Upper lobe of right lung (tissue), 1 donor: ENCODE measurements at regions not wholly inside any gene's neighbourhood (a gene's known extent, or its start where the extent isn't known, plus 50 kb on each side); places are given as distances from the start of the nearest gene placed in this dataset.

Experiments used
- ATAC-seq: fragments of 200-7000 bp; cut with Tn5 transposase; one replicate; pipeline ENCODE4 v1.9.1; 2020; ENCODE audit warnings: mild to moderate bottlenecking, moderate library complexity
- DNase-seq: peaks from one replicate; pipeline ENCODE4 v3.0.0-alpha.2; 2020
- H3K27ac ChIP-seq: fragments of 200-600 bp; one replicate; pipeline ENCODE4 v1.8.0; 2022
- H3K27me3 ChIP-seq: fragments of 200-600 bp; one replicate; pipeline ENCODE4 v1.8.0; 2022; ENCODE audit warnings: mild to moderate bottlenecking
- H3K36me3 ChIP-seq: fragments of 200-600 bp; one replicate; pipeline ENCODE4 v1.8.0; 2022
- H3K4me1 ChIP-seq: fragments of 200-600 bp; one replicate; pipeline ENCODE4 v1.8.0; 2022
- H3K4me3 ChIP-seq: fragments of 200-600 bp; one replicate; pipeline ENCODE4 v1.8.0; 2022; ENCODE audit warnings: mild to moderate bottlenecking
- H3K9me3 ChIP-seq: fragments of 200-600 bp; one replicate; pipeline ENCODE4 v1.8.0; 2022
- intact Hi-C: fragments of 100-400 bp; cut with DNase I; formaldehyde crosslinking; loops from one replicate; pipeline ENCODE4 v1.11.0; 2022
- TF ChIP-seq, protein P1 (sequence below): fragments of 200-600 bp; IDR thresholded peaks from one replicate; pipeline ENCODE4 v1.8.0; 2022; ENCODE audit warnings: antibody characterized with exemption
- donor health status: DM: no; HTN: yes; CAD: no; lungs with severe emphysema.

DNA sequence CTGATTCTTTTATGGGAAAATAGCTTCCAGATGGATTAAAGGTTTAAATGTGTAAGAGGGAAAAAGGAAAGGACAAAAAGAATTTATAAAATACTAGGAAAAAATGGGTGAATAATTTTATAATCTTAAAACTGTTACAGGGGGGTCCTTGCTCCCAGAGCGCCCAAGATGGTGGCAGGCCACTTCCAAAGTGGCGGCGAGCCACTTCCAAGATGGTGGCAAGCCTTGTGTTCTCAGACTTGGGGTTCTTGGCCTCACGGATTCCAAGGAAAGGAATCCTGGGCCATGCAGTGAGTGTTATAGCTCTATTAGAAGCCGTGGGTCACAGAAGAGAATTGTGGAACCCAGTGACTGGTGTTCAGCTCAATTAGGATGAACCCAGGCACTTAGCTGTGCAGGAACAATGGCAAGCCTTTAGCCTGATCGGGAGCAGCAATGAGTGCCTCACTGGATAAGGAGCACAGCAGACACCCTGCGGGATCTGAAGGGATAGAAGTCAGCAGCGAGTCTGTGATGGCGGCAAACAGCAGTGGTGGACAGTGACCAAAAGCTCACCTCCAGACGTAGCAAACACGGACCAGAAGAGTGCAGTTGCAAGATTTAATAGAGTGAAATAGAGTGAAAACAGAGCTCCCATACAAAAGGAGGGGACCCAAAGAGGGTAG lies 83.2 kb upstream of the SNCAIP start:
- no peak for DNase-seq
- no peak for ATAC-seq
- H3K4me1 ChIP-seq = no peaks in the 10 kb centered on the region
- intact Hi-C loops = no loop called here
- no peaks in the 10 kb centered on the region for H3K27me3 ChIP-seq
- H3K9me3 ChIP-seq = no peaks in the 10 kb centered on the region
- H3K36me3 ChIP-seq = no peaks in the 10 kb centered on the region
- H3K27ac ChIP-seq = no peak overlapping the region
- TF ChIP-seq, protein P1, sequence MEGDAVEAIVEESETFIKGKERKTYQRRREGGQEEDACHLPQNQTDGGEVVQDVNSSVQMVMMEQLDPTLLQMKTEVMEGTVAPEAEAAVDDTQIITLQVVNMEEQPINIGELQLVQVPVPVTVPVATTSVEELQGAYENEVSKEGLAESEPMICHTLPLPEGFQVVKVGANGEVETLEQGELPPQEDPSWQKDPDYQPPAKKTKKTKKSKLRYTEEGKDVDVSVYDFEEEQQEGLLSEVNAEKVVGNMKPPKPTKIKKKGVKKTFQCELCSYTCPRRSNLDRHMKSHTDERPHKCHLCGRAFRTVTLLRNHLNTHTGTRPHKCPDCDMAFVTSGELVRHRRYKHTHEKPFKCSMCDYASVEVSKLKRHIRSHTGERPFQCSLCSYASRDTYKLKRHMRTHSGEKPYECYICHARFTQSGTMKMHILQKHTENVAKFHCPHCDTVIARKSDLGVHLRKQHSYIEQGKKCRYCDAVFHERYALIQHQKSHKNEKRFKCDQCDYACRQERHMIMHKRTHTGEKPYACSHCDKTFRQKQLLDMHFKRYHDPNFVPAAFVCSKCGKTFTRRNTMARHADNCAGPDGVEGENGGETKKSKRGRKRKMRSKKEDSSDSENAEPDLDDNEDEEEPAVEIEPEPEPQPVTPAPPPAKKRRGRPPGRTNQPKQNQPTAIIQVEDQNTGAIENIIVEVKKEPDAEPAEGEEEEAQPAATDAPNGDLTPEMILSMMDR = no peak
- H3K4me3 ChIP-seq = no peak overlapping the region

DNA sequence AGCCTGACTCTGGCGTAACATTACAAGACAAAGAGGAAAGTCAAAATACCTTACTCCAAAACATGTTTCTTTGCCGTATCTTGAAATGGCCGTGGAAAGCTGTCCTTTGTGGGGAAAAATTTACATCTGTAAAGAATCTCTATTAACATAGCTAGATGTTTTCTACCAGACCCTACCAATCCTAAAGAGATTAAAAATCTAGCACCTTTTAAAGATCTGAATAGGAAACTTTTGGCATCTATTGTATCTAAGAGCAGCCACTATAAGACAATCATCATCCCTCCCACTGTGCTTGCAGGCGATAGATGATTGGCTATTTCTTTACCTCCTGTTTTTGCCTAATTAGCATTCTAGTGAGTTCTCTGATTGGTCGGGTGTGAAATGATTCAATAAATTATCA lies 82.5 kb upstream of the SNCAIP start:
- H3K27ac ChIP-seq = no peak overlapping the region
- no peak for ATAC-seq
- no peaks in the 10 kb centered on the region for H3K36me3 ChIP-seq
- intact Hi-C loops = no loop called here
- DNase-seq = no peak
- TF ChIP-seq, protein P1 = no peak
- no peak overlapping the region for H3K4me3 ChIP-seq
- no peaks in the 10 kb centered on the region for H3K4me1 ChIP-seq
- H3K27me3 ChIP-seq = no peaks in the 10 kb centered on the region
- no peaks in the 10 kb centered on the region for H3K9me3 ChIP-seq

DNA sequence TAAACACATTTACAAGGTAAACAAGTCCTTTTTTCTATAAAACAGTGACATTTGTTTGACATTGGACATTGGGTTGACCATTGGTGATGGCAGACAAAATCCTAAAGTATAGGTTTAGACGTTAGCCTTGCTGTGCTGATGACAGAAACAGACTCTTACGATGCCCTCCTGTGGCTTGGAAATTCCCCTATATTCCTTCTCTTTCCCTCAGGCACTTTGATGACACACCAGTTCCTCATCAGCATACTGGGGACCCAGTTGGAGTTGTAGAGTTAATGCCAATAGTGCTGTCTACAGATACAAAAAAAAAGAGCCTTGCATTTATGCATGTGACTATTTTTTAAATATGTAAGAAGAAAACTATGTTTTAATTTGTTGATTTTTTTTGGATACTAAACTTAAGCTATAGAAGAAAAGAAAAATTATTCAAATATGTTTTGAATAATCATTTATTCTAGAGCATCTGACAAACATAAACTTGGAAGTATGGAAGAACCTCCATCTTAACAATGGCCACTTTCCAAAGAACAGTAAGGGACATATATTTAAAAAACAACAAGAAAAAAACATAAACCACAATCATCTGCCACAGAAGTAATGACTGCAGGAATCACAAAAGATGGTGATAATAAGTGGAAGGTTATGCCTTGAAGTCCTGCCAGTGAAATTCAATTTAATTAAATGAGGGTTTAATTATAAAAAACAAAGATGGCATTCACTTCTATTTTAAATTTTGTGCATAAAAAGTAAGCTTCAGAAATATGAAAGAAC lies 75.6 kb upstream of the SNCAIP start:
- Histone ChIP-seq H3K27me3 (no peaks in the 10 kb centered on the region), H3K9me3 (no peaks in the 10 kb centered on the region), H3K27ac (no peak overlapping the region), H3K4me1 (no peaks in the 10 kb centered on the region), H3K4me3 (no peak overlapping the region), H3K36me3 (no peaks in the 10 kb centered on the region)
- ATAC-seq (no peak), DNase-seq (no peak)
- TF ChIP-seq, protein P1 = no peak
- intact Hi-C loops = no loop called here

DNA sequence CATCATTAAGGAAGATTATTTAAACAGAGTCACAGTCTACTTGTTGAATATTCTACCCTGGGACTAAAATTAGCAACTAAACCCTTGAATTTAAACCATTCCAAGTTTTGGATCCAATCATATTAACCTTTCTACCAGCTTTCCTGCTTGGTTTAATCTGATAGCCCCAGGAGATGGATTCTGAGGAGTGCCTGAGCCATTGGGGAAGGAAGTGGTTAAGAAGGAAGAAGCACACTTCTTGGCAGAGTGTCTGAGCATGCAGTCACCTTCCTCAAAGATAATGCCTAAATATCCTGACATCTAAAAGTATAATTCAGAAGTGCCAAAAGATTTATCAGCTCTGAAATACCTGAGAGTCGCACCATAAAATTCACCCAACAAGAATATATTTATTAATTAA lies 74.1 kb upstream of the SNCAIP start:
- no peaks in the 10 kb centered on the region for H3K9me3 ChIP-seq
- DNase-seq (no peak), ATAC-seq (no peak)
- no peak overlapping the region for H3K27ac ChIP-seq
- H3K36me3 ChIP-seq = no peaks in the 10 kb centered on the region
- intact Hi-C loops = no loop called here
- H3K4me1 ChIP-seq = no peaks in the 10 kb centered on the region
- TF ChIP-seq, protein P1 = no peak
- no peak overlapping the region for H3K4me3 ChIP-seq
- no peaks in the 10 kb centered on the region for H3K27me3 ChIP-seq

DNA sequence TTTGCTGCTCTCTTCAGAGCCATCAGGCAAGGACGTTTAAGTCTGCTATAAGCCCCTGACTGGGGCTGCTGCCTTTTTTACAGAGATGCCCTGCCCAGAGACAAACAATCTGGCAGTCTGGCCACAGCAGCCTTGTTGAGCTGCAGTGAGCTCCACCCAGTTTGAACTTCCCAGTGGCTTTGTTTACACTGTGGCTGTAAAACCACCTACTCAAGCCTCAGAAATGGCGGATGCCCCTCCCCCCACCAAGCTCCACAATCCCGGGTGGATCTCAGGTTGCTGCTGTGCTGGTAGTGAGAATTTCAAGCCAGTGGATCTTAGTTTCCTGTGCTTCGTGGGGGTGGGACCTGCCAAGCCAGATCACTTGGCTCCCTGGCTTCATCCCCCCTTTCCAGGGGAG lies 59.7 kb upstream of the SNCAIP start:
- Histone ChIP-seq H3K9me3 (peaks cover 14% of the 10 kb centered on the region), H3K36me3 (no peaks in the 10 kb centered on the region), H3K27me3 (no peaks in the 10 kb centered on the region), H3K4me1 (no peaks in the 10 kb centered on the region), H3K4me3 (no peak overlapping the region), H3K27ac (no peak overlapping the region)
- no peak for ATAC-seq
- intact Hi-C loops = no loop called here
- TF ChIP-seq, protein P1 = no peak
- no peak for DNase-seq
